ENCODE measurements at regions not wholly inside any gene's neighbourhood (a gene's known extent, or its start where the extent isn't known, plus 50 kb on each side); places are given as distances from the start of the nearest gene placed in this dataset. TPM values are rescaled to one million over a fixed set of nuclear protein-coding genes. Genes with fewer than 3 reads are reported as not detected.
A peak's percentile ranks its signal among the peaks of the same experiment; 100 is the strongest.

- H3K36me3 ChIP-seq (ENCODE audit: insufficient read depth), result no peaks in the 10 kb centered on the region
- no peaks in the 10 kb centered on the region for H3K4me1 ChIP-seq (ENCODE audit: insufficient read depth)
- no peak overlapping the region for H3K27ac ChIP-seq (ENCODE audit: low read depth)
- 84% methylated on average over 1 of the region's 1 CpG for WGBS
- H3K4me3 ChIP-seq (ENCODE audit: low read depth, low read length), result no peak overlapping the region
- DNase-seq (ENCODE audit: extremely low spot score), result no peak
These were observed 119.7 kb downstream of the METTL4 start for GRCh38 chr18:2451556-2451955.

GRCh38 chr18:2459886-2460285 lies 111.4 kb downstream of the METTL4 start:
- Histone ChIP-seq H3K4me3 (ENCODE audit: low read depth, low read length) (no peak overlapping the region), H3K27ac (ENCODE audit: low read depth) (no peak overlapping the region), H3K36me3 (ENCODE audit: insufficient read depth) (no peaks in the 10 kb centered on the region), H3K4me1 (ENCODE audit: insufficient read depth) (no peaks in the 10 kb centered on the region)
- 80% methylated on average over 2 of the region's 2 CpGs for WGBS
- DNase-seq (ENCODE audit: extremely low spot score), result no peak

GRCh38 chr18:2466978-2467377 lies 104.3 kb downstream of the METTL4 start:
- Histone ChIP-seq H3K27ac (ENCODE audit: low read depth) (no peak overlapping the region), H3K4me3 (ENCODE audit: low read depth, low read length) (no peak overlapping the region), H3K4me1 (ENCODE audit: insufficient read depth) (no peaks in the 10 kb centered on the region), H3K36me3 (ENCODE audit: insufficient read depth) (no peaks in the 10 kb centered on the region)
- no peak for DNase-seq (ENCODE audit: extremely low spot score)
- 92% methylated on average over 1 of the region's 1 CpG for WGBS

- 68% methylated on average over 1 of the region's 1 CpG for WGBS
- no peaks in the 10 kb centered on the region for H3K4me1 ChIP-seq (ENCODE audit: insufficient read depth)
- H3K36me3 ChIP-seq (ENCODE audit: insufficient read depth), result no peaks in the 10 kb centered on the region
- H3K27ac ChIP-seq (ENCODE audit: low read depth), result no peak overlapping the region
- DNase-seq (ENCODE audit: extremely low spot score), result no peak
- H3K4me3 ChIP-seq (ENCODE audit: low read depth, low read length), result no peak overlapping the region
These were observed 103.3 kb downstream of the METTL4 start for GRCh38 chr18:2468051-2468450.

GRCh38 chr18:2471523-2471922 lies 99.8 kb downstream of the METTL4 start:
- DNase-seq (ENCODE audit: extremely low spot score), result no peak
- WGBS, result 86% methylated on average over 2 of the region's 2 CpGs
- H3K36me3 ChIP-seq (ENCODE audit: insufficient read depth), result no peaks in the 10 kb centered on the region
- no peaks in the 10 kb centered on the region for H3K4me1 ChIP-seq (ENCODE audit: insufficient read depth)
- no peak overlapping the region for H3K27ac ChIP-seq (ENCODE audit: low read depth)
- no peak overlapping the region for H3K4me3 ChIP-seq (ENCODE audit: low read depth, low read length)

GRCh38 chr18:2478662-2479061 lies 92.6 kb downstream of the METTL4 start:
- no peak for DNase-seq (ENCODE audit: extremely low spot score)
- H3K4me3 ChIP-seq (ENCODE audit: low read depth, low read length), result no peak overlapping the region
- no peaks in the 10 kb centered on the region for H3K36me3 ChIP-seq (ENCODE audit: insufficient read depth)
- no peaks in the 10 kb centered on the region for H3K4me1 ChIP-seq (ENCODE audit: insufficient read depth)
- H3K27ac ChIP-seq (ENCODE audit: low read depth), result no peak overlapping the region
- 74% methylated on average over 1 of the region's 1 CpG for WGBS

GRCh38 chr18:2480536-2480935 lies 90.8 kb downstream of the METTL4 start:
- no peak for DNase-seq (ENCODE audit: extremely low spot score)
- no peaks in the 10 kb centered on the region for H3K36me3 ChIP-seq (ENCODE audit: insufficient read depth)
- H3K4me3 ChIP-seq (ENCODE audit: low read depth, low read length), result no peak overlapping the region
- H3K4me1 ChIP-seq (ENCODE audit: insufficient read depth), result no peaks in the 10 kb centered on the region
- H3K27ac ChIP-seq (ENCODE audit: low read depth), result no peak overlapping the region
- WGBS, result 65% methylated on average over 2 of the region's 2 CpGs

- Histone ChIP-seq H3K4me1 (ENCODE audit: insufficient read depth) (no peaks in the 10 kb centered on the region), H3K27ac (ENCODE audit: low read depth) (no peak overlapping the region), H3K4me3 (ENCODE audit: low read depth, low read length) (no peak overlapping the region), H3K36me3 (ENCODE audit: insufficient read depth) (no peaks in the 10 kb centered on the region)
- no peak for DNase-seq (ENCODE audit: extremely low spot score)
- 91% methylated on average over 2 of the region's 2 CpGs for WGBS
These were observed 88.4 kb downstream of the METTL4 start for GRCh38 chr18:2482706-2483475.

- H3K36me3 ChIP-seq (ENCODE audit: insufficient read depth), result no peaks in the 10 kb centered on the region
- WGBS, result 37% methylated on average over 1 of the region's 1 CpG
- peak; percentile 20 for DNase-seq (ENCODE audit: extremely low spot score)
These were observed 85.3 kb downstream of the METTL4 start for GRCh38 chr18:2485983-2486382.

GRCh38 chr18:2486426-2486825 lies 84.9 kb downstream of the METTL4 start:
- DNase-seq (ENCODE audit: extremely low spot score), result no peak
- H3K4me3 ChIP-seq (ENCODE audit: low read depth, low read length), result no peak overlapping the region
- no peaks in the 10 kb centered on the region for H3K4me1 ChIP-seq (ENCODE audit: insufficient read depth)
- no peaks in the 10 kb centered on the region for H3K36me3 ChIP-seq (ENCODE audit: insufficient read depth)
- H3K27ac ChIP-seq (ENCODE audit: low read depth), result no peak overlapping the region
- WGBS, result 20% methylated on average over 4 of the region's 4 CpGs

More at GRCh38 chr18:2485983-2486382, 85.3 kb downstream of the METTL4 start:
- Histone ChIP-seq H3K4me3 (ENCODE audit: low read depth, low read length) (no peak overlapping the region), H3K27ac (ENCODE audit: low read depth) (no peak overlapping the region), H3K4me1 (ENCODE audit: insufficient read depth) (no peaks in the 10 kb centered on the region)

Small RNA genes in the stretch of these regions (small RNA-seq; reads per million reads assigned to genes)
- gene AP005119.1 (not detected), gene COX6CP3 (not detected), gene RN7SKP72 (not detected)

Measured in urinary bladder (tissue), 4 donors.